Sigmoid colon (tissue), 4 donors: ENCODE measurements at regions not wholly inside any gene's neighbourhood (a gene's known extent, or its start where the extent isn't known, plus 50 kb on each side); places are given as distances from the start of the nearest gene placed in this dataset.

ENCODE experiments used
- CTCF ChIP-seq, 4 experiments: fragments of 450-650 bp in 3 of 4; fragments of 200-600 bp in 1 of 4; IDR thresholded peaks; one replicate each; pipeline ENCODE4 v1.5.1; 2016 to 2019; ENCODE audit warnings: antibody characterized with exemption in 4 of 4, mild to moderate bottlenecking in 3 of 4, moderate library complexity in 2 of 4
- EP300 ChIP-seq, 4 donors: sonication (generic); formaldehyde crosslinking; IDR thresholded peaks; one replicate each; pipeline ENCODE4 v1.6.1; 2017; ENCODE audit warnings: antibody characterized with exemption in 4 of 4
- POLR2A ChIP-seq, 2 donors: fragments of 450-650 bp; IDR thresholded peaks; one replicate each; pipeline ENCODE4 v1.6.1; 2016; ENCODE audit warnings: antibody characterized with exemption in 2 of 2, mild to moderate bottlenecking in 2 of 2, moderate library complexity in 2 of 2

GRCh38 chr3:72414481-72415016 is 433.7 kb downstream of the SHQ1 start:
- no peak for TF ChIP-seq CTCF (IDR thresholded peaks at IDR 0.05)
- peak in 1 of 4 donors; percentile 38 for TF ChIP-seq EP300 (IDR thresholded peaks at IDR 0.05)
- TF ChIP-seq POLR2A (IDR thresholded peaks at IDR 0.05): no peak
